Amygdala (tissue), 56 donors: ENCODE measurements at regions not wholly inside any gene's neighbourhood (a gene's known extent, or its start where the extent isn't known, plus 50 kb on each side); places are given as distances from the start of the nearest gene placed in this dataset.
"Not testable (repeated sequence)": the region's sequence is repeated elsewhere in the genome, so short reads cannot be mapped to it uniquely, and the experiment has no call there.

Experiments used
- DNase-seq, 56 donors: peaks; one replicate each; lab custom pipeline; 2025; lab: John Stamatoyannopoulos, UW

- DNase-seq, result no peak
Measured at GRCh38 chr10:114708084-114708483, 50.0 kb upstream of the ABLIM1 start.

- DNase-seq, result no peak
Measured at GRCh38 chr10:114708717-114709335, 50.8 kb upstream of the ABLIM1 start.

- DNase-seq, result no peak
Measured at GRCh38 chr10:114709984-114710383, 51.9 kb upstream of the ABLIM1 start.

- DNase-seq, result no peak
Measured at GRCh38 chr10:114711176-114711868, 53.2 kb upstream of the ABLIM1 start.

DNA sequence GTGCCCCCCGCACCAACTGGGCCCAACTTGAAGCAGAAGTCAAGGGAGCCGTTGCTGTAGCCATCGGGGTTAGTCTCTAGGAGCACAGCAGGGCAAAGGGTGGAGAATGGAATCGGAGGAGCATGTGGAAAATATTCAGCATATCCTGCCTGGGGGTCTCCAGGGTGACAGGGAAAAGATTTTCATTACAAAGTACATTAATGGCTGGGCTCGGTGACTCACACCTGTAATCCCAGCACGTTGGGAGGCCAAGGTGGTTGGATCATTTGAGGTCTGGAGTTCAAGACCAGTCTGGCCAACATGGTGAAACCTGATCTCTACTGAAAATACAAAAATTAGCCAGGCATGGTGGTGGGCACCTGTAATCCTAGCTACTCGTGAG is 53.8 kb upstream of the ABLIM1 start:
- DNase-seq, result no peak

- no peak for DNase-seq
Measured at GRCh38 chr10:114713525-114714090, 55.5 kb upstream of the ABLIM1 start.

GRCh38 chr10:114714281-114714741 is 56.2 kb upstream of the ABLIM1 start:
- peak in 18 of 56 donors; percentile 13 to 61 (median 28) for DNase-seq

DNA sequence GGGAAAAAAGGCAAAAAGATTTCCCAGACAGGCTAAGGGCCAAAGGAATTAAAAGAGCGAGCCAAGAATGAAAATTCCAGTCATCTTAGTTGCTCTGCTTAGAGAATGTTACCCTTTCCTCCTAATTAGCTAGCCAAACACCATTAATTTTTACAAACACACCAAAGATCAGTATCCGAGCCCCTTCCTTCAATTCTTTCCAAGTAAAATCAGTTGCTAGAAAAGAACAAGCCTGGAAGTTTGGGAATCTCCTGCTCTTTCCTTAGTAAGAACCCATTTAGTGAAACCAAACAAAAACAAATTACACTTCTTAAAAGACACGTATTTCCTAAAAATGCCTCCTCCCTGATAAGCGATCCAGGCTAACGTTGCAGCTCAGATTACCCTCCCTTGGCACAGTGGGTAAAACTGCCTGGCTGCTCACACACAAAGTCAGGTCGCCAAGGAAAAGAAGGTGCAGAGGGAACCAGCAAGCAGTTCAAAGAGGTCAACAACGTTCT is 57.1 kb upstream of the ABLIM1 start:
- no peak for DNase-seq

- no peak for DNase-seq
Measured at GRCh38 chr10:114716811-114717404, 58.8 kb upstream of the ABLIM1 start.

- not testable (repeated sequence) for DNase-seq
Measured at GRCh38 chr10:114717881-114718280, 59.8 kb upstream of the ABLIM1 start.

DNA sequence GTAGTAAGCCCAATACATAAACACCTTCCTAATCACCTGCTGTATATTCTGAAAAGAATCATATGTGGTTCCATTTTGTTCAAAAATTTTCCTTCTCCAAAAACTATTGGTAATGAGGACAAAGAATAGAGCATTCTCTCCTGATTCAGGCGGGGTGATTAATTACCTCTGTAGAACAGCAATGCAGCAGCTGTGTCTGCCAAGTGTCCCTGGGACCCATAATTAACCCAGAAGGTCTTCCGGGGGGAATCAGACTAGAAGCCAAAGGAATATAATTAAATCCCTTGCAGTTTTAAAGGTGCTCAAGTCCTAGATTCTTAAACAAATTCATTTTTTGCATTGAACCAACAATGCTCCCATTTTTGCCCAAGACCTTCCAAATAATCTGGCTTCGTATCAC is 60.3 kb upstream of the ABLIM1 start:
- DNase-seq, result no peak

GRCh38 chr10:114719311-114719710 is 61.2 kb upstream of the ABLIM1 start:
- no peak for DNase-seq

GRCh38 chr10:114720023-114720422 is 61.9 kb upstream of the ABLIM1 start:
- not testable (repeated sequence) for DNase-seq

DNA sequence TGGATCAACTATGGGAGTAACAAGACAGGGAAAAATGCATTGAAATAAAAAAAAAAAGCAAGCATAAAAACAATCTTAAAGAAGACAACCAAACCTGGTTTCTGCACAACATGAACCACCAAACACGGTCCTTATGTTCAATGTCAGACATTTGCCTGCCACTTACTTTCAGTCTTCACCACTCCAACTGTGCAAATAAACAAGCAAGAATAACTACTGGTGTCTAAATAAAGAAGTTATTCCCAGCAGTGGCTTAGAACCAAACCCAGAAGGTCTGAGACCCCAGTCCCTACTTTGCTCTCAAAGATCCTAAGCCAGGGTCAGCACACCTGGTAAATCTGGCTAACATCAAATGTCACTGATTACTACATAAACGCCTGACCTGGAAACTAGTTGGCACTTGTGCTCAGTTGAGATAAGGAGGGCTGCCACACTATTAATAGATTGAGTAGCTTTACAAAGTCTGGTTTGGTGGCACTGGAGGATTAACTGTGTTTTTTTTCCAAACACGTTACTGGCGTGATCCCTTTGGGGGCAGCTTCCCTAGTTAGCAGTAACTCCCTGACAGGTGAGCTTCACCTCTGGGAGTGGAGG is 62.7 kb upstream of the ABLIM1 start:
- DNase-seq, result no peak

DNA sequence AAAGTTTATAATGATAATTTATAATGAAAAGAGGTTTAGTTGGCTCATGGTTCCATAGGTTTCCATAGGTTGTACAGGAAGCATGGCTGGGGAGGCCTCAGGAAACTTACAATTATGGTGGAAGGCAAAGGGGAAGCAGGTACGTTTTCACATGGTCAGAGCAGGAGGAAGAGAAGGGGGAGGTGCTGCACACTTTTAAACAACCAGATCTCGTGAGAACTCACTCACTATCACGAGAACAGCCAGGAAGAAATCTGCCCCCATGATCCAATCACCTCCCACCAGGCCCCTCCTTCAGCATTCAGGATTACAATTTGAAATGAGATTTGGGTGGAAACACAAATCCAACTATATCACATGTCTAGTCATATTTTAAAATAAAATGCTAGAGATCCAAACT is 64.1 kb upstream of the ABLIM1 start:
- not testable (repeated sequence) for DNase-seq

DNA sequence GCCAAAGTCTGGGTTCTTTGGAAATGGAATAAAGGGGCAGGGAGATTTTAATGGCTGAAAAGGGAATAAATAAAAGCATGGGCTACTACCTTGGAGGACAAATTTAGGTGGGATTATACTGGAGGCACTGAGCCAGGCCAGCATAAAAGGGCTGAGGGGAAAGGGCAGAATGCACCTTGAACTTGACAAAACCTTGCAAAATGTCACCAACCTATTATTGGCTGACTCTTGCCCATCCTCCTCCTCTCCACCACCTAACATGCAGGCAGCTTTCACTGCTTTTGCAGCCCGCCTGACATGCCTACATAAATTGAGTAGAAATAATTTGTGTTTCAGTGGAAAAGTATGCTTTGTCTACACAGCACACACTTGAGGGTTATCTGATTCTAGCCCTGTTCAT is 65.3 kb upstream of the ABLIM1 start:
- DNase-seq, result no peak

DNA sequence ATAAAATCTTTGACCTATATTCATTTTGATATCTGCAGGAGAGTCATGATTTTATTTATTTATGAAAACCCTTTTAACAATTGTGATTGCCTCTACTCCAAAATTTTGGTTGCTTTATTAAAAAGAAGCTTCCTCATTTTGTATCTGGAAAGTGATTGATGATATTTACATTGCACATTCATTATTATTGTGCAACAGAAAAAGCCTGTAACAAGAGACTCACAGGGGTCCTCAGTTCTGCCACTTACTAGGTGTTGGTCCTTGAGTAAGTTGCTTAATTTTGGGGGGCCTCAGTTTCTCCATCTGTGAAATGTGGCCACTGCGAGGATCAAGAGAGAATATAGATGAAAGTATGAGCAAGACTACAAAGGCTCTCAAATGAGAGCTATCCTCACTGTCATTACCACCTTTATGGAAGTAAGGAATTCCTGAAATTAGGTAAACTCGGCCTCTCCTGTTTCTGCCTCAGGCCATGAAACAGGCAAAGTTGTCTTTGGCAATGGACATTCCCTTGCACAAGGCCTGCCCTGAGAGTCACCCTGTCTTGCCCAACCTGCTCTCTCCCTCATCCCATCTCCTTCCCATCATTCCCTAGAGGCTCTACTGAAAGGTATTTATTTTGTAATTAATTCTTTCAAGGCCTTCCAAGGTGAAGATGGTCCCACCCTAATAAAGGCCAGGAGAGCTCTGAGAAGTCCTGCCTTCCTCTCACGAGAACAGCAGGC is 66.1 kb upstream of the ABLIM1 start:
- no peak for DNase-seq

GRCh38 chr10:114724716-114725106 is 66.6 kb upstream of the ABLIM1 start:
- no peak for DNase-seq

- DNase-seq, result no peak
Measured at GRCh38 chr10:114726820-114727271, 68.8 kb upstream of the ABLIM1 start.

DNA sequence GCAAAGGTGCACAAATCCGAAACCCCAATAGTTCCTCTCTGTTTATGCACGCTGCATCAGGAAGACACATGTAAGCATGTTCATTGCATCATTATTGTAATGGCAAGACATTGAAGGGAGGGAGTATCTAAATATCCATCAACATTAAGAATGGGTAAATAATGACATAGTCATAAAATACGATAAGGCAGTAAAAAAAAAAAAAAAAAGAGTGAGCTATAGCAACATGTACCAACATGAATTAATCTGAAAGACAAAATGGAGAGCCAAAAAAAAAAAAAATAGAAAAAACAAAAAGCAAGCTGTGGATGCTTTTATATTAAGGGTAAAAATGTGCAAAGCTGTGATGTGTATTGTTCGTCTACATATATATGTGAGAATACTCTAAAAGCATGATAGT is 70.2 kb upstream of the ABLIM1 start:
- no peak for DNase-seq
